ENCODE measurements at regions not wholly inside any gene's neighbourhood (a gene's known extent, or its start where the extent isn't known, plus 50 kb on each side); places are given as distances from the start of the nearest gene placed in this dataset.

DNA sequence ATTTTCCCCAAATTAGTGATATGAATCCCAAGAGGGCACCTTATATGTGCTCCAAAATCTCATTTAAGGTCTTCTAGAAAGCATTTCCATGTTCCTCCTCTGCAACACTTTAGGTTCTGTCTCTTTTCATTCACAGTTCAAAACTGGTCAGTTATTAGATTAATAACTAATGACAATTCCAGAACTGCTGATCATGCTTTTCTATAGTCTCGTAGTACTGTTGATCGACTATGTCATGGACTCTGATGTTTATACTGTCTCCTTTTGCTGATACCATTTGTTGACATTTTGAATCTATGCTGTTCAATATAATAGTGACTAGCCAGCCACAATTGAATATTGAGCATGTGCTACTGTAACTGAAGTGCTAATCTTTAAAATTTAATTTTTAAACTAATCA is 728.3 kb downstream of the LRFN5 start:
- no peak for TF ChIP-seq POLR2A (IDR thresholded peaks at IDR 0.05)
- H3K4me1 ChIP-seq: no peaks in the 10 kb centered on the region
- no peaks in the 10 kb centered on the region for H3K36me3 ChIP-seq
- no peak overlapping the region for H3K27ac ChIP-seq
- no peaks in the 10 kb centered on the region for H3K27me3 ChIP-seq
- ATAC-seq (no peak), DNase-seq (no peak)
- H3K9me3 ChIP-seq: no peaks in the 10 kb centered on the region
- H3K4me3 ChIP-seq: no peak overlapping the region
- WGBS, 4 donors: 81 to 91% (median 87%) methylated on average over 2 of the region's 2 CpGs
- intact Hi-C loops (cut with DNase I): loop anchor here in 1 of 10 donors (10.0 kb wide), 1 partner anchor 60 kb away; no protein-coding TSS in a partner anchor

- intact Hi-C loops (cut with DNase I): no loop called here
- Histone ChIP-seq H3K4me3 (no peak overlapping the region), H3K4me1 (peaks cover 0 to 9% (median 0%) of the 10 kb centered on the region in 12 donors), H3K27me3 (no peaks in the 10 kb centered on the region), H3K9me3 (peaks cover 0 to 3% (median 0%) of the 10 kb centered on the region in 12 donors), H3K36me3 (no peaks in the 10 kb centered on the region), H3K27ac (no peak overlapping the region)
- no peak for ATAC-seq
- no peak for DNase-seq
- WGBS, 4 donors: 40 to 67% (median 46%) methylated on average over 1 of the region's 1 CpG
- no peak for TF ChIP-seq CTCF (IDR thresholded peaks at IDR 0.05)
- no peak for TF ChIP-seq POLR2A (IDR thresholded peaks at IDR 0.05)
Measured at GRCh38 chr14:42323426-42323825, 716.8 kb downstream of the LRFN5 start.

- H3K27me3 ChIP-seq: no peaks in the 10 kb centered on the region
- no peak overlapping the region for H3K4me3 ChIP-seq
- peak in 1 of 4 donors; percentile 39 for ATAC-seq
- intact Hi-C loops (cut with DNase I): no loop called here
- H3K4me1 ChIP-seq: peaks cover 0 to 9% (median 0%) of the 10 kb centered on the region in 12 donors
- peaks cover 0 to 3% (median 0%) of the 10 kb centered on the region in 12 donors for H3K9me3 ChIP-seq
- 60 to 72% (median 67%) methylated on average over 3 of the region's 3 CpGs for WGBS, 4 donors
- H3K27ac ChIP-seq: no peak overlapping the region
- no peaks in the 10 kb centered on the region for H3K36me3 ChIP-seq
- TF ChIP-seq POLR2A (IDR thresholded peaks at IDR 0.05): no peak
- TF ChIP-seq CTCF (IDR thresholded peaks at IDR 0.05): no peak
- no peak for DNase-seq
Measured at GRCh38 chr14:42322531-42323284, 716.0 kb downstream of the LRFN5 start.

DNA sequence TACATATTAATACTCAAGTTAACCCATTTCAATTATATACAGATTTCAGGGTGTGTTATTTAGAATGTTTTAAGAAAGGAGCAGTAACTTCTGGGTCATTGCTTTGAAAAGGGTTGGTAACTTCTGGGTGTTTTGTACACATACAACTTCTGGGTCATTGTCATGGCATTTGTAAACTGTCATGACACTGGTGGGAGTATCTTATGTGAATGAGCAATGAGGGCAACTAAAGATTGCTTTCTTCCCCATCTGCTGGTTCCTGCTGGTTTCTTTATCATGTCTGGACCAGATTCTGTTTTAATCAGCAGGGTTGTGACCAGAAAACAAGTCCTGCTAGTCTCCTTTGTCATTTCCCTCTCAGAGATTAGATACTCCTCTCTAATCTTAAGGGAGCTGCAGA is 713.3 kb downstream of the LRFN5 start:
- intact Hi-C loops (cut with DNase I): no loop called here
- Histone ChIP-seq H3K36me3 (no peaks in the 10 kb centered on the region), H3K9me3 (no peaks in the 10 kb centered on the region), H3K4me3 (no peak overlapping the region), H3K27me3 (no peaks in the 10 kb centered on the region), H3K27ac (no peak overlapping the region), H3K4me1 (peaks cover 0 to 9% (median 0%) of the 10 kb centered on the region in 12 donors)
- ATAC-seq (no peak), DNase-seq (no peak)
- no peak for TF ChIP-seq POLR2A (IDR thresholded peaks at IDR 0.05)
- no peak for TF ChIP-seq CTCF (IDR thresholded peaks at IDR 0.05)

DNA sequence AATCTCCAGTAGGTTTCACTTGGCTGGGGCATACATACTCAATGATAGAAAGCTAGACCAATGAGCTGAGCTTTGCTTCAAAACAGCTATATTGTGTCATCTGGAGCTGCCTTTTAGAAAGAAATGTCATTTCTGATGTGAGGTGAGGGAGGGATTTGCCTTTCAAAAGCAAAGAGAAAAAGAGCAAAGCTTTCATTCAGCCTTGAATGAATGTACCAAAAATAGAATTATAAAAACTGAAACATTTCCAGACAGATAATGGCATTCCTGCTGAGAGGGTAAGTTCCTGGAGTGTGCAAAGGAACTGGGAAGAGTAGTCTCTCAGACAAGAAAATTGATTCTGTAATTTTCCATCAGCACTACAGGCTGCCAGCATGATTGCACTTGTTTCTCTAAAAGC is 710.0 kb downstream of the LRFN5 start:
- H3K4me3 ChIP-seq: no peak overlapping the region
- TF ChIP-seq POLR2A (IDR thresholded peaks at IDR 0.05) (no peak), CTCF (IDR thresholded peaks at IDR 0.05) (no peak)
- H3K9me3 ChIP-seq: no peaks in the 10 kb centered on the region
- no peaks in the 10 kb centered on the region for H3K4me1 ChIP-seq
- ATAC-seq: no peak
- intact Hi-C loops (cut with DNase I): no loop called here
- no peak overlapping the region for H3K27ac ChIP-seq
- H3K36me3 ChIP-seq: no peaks in the 10 kb centered on the region
- DNase-seq: no peak
- H3K27me3 ChIP-seq: no peaks in the 10 kb centered on the region
